Loucy (cell line): ENCODE measurements at regions not wholly inside any gene's neighbourhood (a gene's known extent, or its start where the extent isn't known, plus 50 kb on each side); places are given as distances from the start of the nearest gene placed in this dataset.
"Not testable (repeated sequence)": the region's sequence is repeated elsewhere in the genome, so short reads cannot be mapped to it uniquely, and the experiment has no call there.

Source experiments
- H2AFZ ChIP-seq: fragments of 200-600 bp; sonication (generic); 2 replicates; pipeline ENCODE4 v1.6.0; 2016; ENCODE audit warnings: antibody characterized with exemption, mild to moderate bottlenecking, low read length, moderate library complexity
- H3F3A ChIP-seq: fragments of 200-600 bp; 2 replicates; pipeline ENCODE4 v1.6.0; 2016; ENCODE audit warnings: antibody characterized with exemption, low read depth, mild to moderate bottlenecking
- H3K27me3 ChIP-seq: fragments of 200-600 bp; sonication (generic); 2 replicates; pipeline ENCODE4 v1.6.1; 2014; ENCODE audit warnings: low read length, mild to moderate bottlenecking; ENCODE audit not compliant: insufficient read depth, poor library complexity, severe bottlenecking
- H3K36me3 ChIP-seq: fragments of 200-600 bp; sonication (generic); 2 replicates; pipeline ENCODE4 v1.6.1; 2016; ENCODE audit warnings: low read length; ENCODE audit not compliant: insufficient read depth
- H3K4me1 ChIP-seq: fragments of 200-600 bp; sonication (generic); 2 replicates; pipeline ENCODE4 v1.5.1; 2014; ENCODE audit warnings: low read length, mild to moderate bottlenecking; ENCODE audit not compliant: insufficient read depth, poor library complexity, severe bottlenecking
- H3K4me2 ChIP-seq: fragments of 200-600 bp; sonication (generic); 2 replicates; pipeline ENCODE4 v1.6.0; 2014; ENCODE audit warnings: antibody characterized with exemption, low read length, low read depth, mild to moderate bottlenecking; ENCODE audit not compliant: poor library complexity, severe bottlenecking
- H3K4me3 ChIP-seq: fragments of 200-600 bp; sonication (generic); 2 replicates; pipeline ENCODE4 v1.5.1; 2014; ENCODE audit warnings: low read length, mild to moderate bottlenecking, mixed read lengths; ENCODE audit not compliant: poor library complexity, severe bottlenecking
- H3K79me2 ChIP-seq: fragments of 200-600 bp; sonication (generic); 2 replicates; pipeline ENCODE4 v1.6.1; 2014; ENCODE audit warnings: low read length; ENCODE audit not compliant: insufficient read depth
- H3K9ac ChIP-seq: fragments of 200-600 bp; sonication (generic); 2 replicates; pipeline ENCODE4 v1.6.0; 2014; ENCODE audit warnings: mild to moderate bottlenecking, low read depth, low read length, moderate library complexity; ENCODE audit not compliant: poor library complexity, severe bottlenecking
- H3K9me2 ChIP-seq: fragments of 200-600 bp; sonication (generic); replicated peaks from 2 replicates; pipeline ENCODE4 v1.6.1; 2016; ENCODE audit warnings: low read depth, low read length, mixed read lengths
- H3K9me3 ChIP-seq: fragments of 200-600 bp; sonication (generic); 2 replicates; pipeline ENCODE4 v1.6.1; 2014; ENCODE audit warnings: mild to moderate bottlenecking, antibody characterized with exemption, low read length, low read depth; ENCODE audit not compliant: insufficient read depth
- H4K20me1 ChIP-seq: fragments of 200-600 bp; sonication (generic); 2 replicates; pipeline ENCODE4 v1.6.0; 2014; ENCODE audit warnings: antibody characterized with exemption, low read length, mild to moderate bottlenecking; ENCODE audit not compliant: insufficient read depth, poor library complexity, severe bottlenecking
- CTCF ChIP-seq: fragments of 200-600 bp; sonication (generic); conservative IDR thresholded peaks from 2 replicates; pipeline ENCODE4 v1.5.1; 2014; ENCODE audit warnings: mild to moderate bottlenecking, antibody characterized with exemption, low read length
- EZH2phosphoT487 ChIP-seq: fragments of 200-600 bp; IDR thresholded peaks from 2 replicates; pipeline ENCODE4 v1.6.1; 2018; ENCODE audit warnings: antibody characterized with exemption, mild to moderate bottlenecking, moderate library complexity, borderline replicate concordance

- H4K20me1 ChIP-seq, result no peaks in the 10 kb centered on the region
- no peaks in the 10 kb centered on the region for H3K27me3 ChIP-seq
- no peaks in the 10 kb centered on the region for H3K9me2 ChIP-seq
- H3K79me2 ChIP-seq, result no peaks in the 10 kb centered on the region
- H2AFZ ChIP-seq, result no peak overlapping the region
- TF ChIP-seq EZH2phosphoT487 (no peak), CTCF (no peak)
- H3K36me3 ChIP-seq, result no peaks in the 10 kb centered on the region
- no peak overlapping the region for H3K4me3 ChIP-seq
- H3K4me1 ChIP-seq, result no peaks in the 10 kb centered on the region
- H3K4me2 ChIP-seq, result no peak overlapping the region
- no peak overlapping the region for H3K9ac ChIP-seq
- H3F3A ChIP-seq, result no peaks in the 10 kb centered on the region
- H3K9me3 ChIP-seq, result no peaks in the 10 kb centered on the region
Observed at GRCh38 chr10:20656886-20657285, 240.2 kb downstream of the NEBL start.

GRCh38 chr10:20652424-20652823 is 244.7 kb downstream of the NEBL start:
- H3K4me2 ChIP-seq, H3K4me1 ChIP-seq, H3F3A ChIP-seq, H3K27me3 ChIP-seq, H3K36me3 ChIP-seq, H3K9ac ChIP-seq, H3K79me2 ChIP-seq, H3K9me2 ChIP-seq, H4K20me1 ChIP-seq, H3K4me3 ChIP-seq, H3K9me3 ChIP-seq, H2AFZ ChIP-seq: not testable (repeated sequence)

- Histone ChIP-seq H2AFZ (no peak overlapping the region), H3K79me2 (no peaks in the 10 kb centered on the region)
Observed at GRCh38 chr10:20648263-20648874, 248.7 kb downstream of the NEBL start.

More at GRCh38 chr10:20648263-20648874, 248.7 kb downstream of the NEBL start:
- H3K4me3 ChIP-seq, result no peak overlapping the region
- H3K9ac ChIP-seq, result no peak overlapping the region
- no peaks in the 10 kb centered on the region for H3K27me3 ChIP-seq
- H3K9me3 ChIP-seq, result no peaks in the 10 kb centered on the region
- no peaks in the 10 kb centered on the region for H3K36me3 ChIP-seq
- H4K20me1 ChIP-seq, result no peaks in the 10 kb centered on the region
- no peak for TF ChIP-seq CTCF
- no peak for TF ChIP-seq EZH2phosphoT487
- no peaks in the 10 kb centered on the region for H3F3A ChIP-seq
- no peak overlapping the region for H3K4me2 ChIP-seq
- no peaks in the 10 kb centered on the region for H3K9me2 ChIP-seq
- H3K4me1 ChIP-seq, result no peaks in the 10 kb centered on the region
